H1 (cell line): ENCODE measurements at regions not wholly inside any gene's neighbourhood (a gene's known extent, or its start where the extent isn't known, plus 50 kb on each side); places are given as distances from the start of the nearest gene placed in this dataset.

Experiments
- CTCF ChIA-PET: fragments of 300-600 bp; sonication (Branson Sonifier 250); formaldehyde crosslinking; loops from one replicate; lab custom pipeline; 2021; ENCODE audit not compliant: partially characterized antibody; lab: Charles Lee
- POLR2A ChIA-PET: fragments of 300-600 bp; sonication (Branson Sonifier 250); formaldehyde crosslinking; loops from one replicate; lab custom pipeline; 2021; ENCODE audit warnings: inconsistent platforms; ENCODE audit not compliant: partially characterized antibody; lab: Charles Lee
- DNase-seq, 2 experiments: peaks; one replicate each; pipeline versions ENCODE4 v3.0.0 to v3.0.0-alpha.2; 2010 to 2022; ENCODE audit warnings: low spot score in 2 of 2, low read depth in 1 of 2, mixed read lengths in 1 of 2
- FAIRE-seq: peaks from 2 replicates; lab custom pipeline; 2011; peaks lifted over from hg19 to GRCh38; lab: Jason Lieb, UNC
- H2AFZ ChIP-seq: 2 replicates; pipeline ENCODE4 v1.8.1; 2012; ENCODE audit warnings: low read length, inconsistent platforms
- H2AK5ac ChIP-seq: 2 replicates; pipeline ENCODE4 v1.6.1; 2013; ENCODE audit warnings: low read depth, low read length
- H2BK120ac ChIP-seq: replicated peaks from 2 replicates; pipeline ENCODE3; 2013; ENCODE audit warnings: low read depth, low read length, inconsistent platforms
- H2BK12ac ChIP-seq: 2 replicates; pipeline ENCODE4 v1.6.1; 2013; ENCODE audit warnings: low read depth, low read length
- H2BK15ac ChIP-seq: 2 replicates; pipeline ENCODE4 v1.6.1; 2013; ENCODE audit warnings: low read length
- H2BK20ac ChIP-seq: 2 replicates; pipeline ENCODE4 v1.6.1; 2013; ENCODE audit warnings: low read length
- H2BK5ac ChIP-seq: 2 replicates; pipeline ENCODE4 v1.6.1; 2013; ENCODE audit warnings: low read depth, low read length
- H3K14ac ChIP-seq: 2 replicates; pipeline ENCODE4 v1.6.1; 2013; ENCODE audit warnings: inconsistent platforms; ENCODE audit not compliant: insufficient read length
- H3K18ac ChIP-seq: 2 replicates; pipeline ENCODE4 v1.6.1; 2013; ENCODE audit warnings: low read length; ENCODE audit errors: extremely low read depth
- H3K23ac ChIP-seq: 2 replicates; pipeline ENCODE4 v1.6.1; 2013; ENCODE audit warnings: inconsistent platforms; ENCODE audit not compliant: insufficient read length
- H3K23me2 ChIP-seq: 2 replicates; pipeline ENCODE4 v1.6.1; 2013; ENCODE audit warnings: low read depth, low read length
- H3K27ac ChIP-seq: 2 replicates; pipeline ENCODE4 v1.6.1; 2011; ENCODE audit warnings: low read depth, low read length, inconsistent platforms
- H3K27me3 ChIP-seq, 4 experiments: replicated peaks in 1 of 4; 1 replicate in 1 of 4; 2 replicates in 3 of 4; pipeline versions ENCODE4 v1.6.1 to v1.8.1; 2011 to 2013; ENCODE audit warnings: low read length in 3 of 4, mild to moderate bottlenecking in 3 of 4, inconsistent platforms in 2 of 4, mixed read lengths in 2 of 4, moderate library complexity in 1 of 4; ENCODE audit not compliant: control insufficient read depth in 3 of 4, insufficient read depth in 3 of 4; ENCODE audit errors: extremely low read depth in 1 of 4
- H3K36me3 ChIP-seq, 4 experiments: 2 replicates each; pipeline versions ENCODE4 v1.6.1 to v1.8.1; 2011 to 2013; ENCODE audit warnings: mild to moderate bottlenecking in 4 of 4, low read length in 3 of 4, moderate library complexity in 2 of 4, control low read depth in 1 of 4, inconsistent platforms in 1 of 4; ENCODE audit not compliant: insufficient read depth in 4 of 4, control insufficient read depth in 2 of 4
- H3K4ac ChIP-seq: replicated peaks from 2 replicates; pipeline ENCODE3; 2013; ENCODE audit warnings: low read length, low read depth, mixed read lengths, inconsistent platforms; ENCODE audit not compliant: insufficient read length
- H3K4me1 ChIP-seq, 4 experiments: replicated peaks in 1 of 4; 1 replicate in 1 of 4; 2 replicates in 3 of 4; pipeline versions ENCODE4 v1.6.1 to v1.8.1; 2011 to 2013; ENCODE audit warnings: low read length in 3 of 4, inconsistent platforms in 2 of 4, mixed read lengths in 1 of 4; ENCODE audit not compliant: insufficient read depth in 4 of 4, control insufficient read depth in 3 of 4
- H3K4me2 ChIP-seq, 2 experiments: 2 replicates each; pipeline versions ENCODE4 v1.6.1 to v1.8.1; 2011 to 2013; ENCODE audit warnings: low read depth in 2 of 2, low read length in 2 of 2, control low read depth in 1 of 2, inconsistent platforms in 1 of 2, mild to moderate bottlenecking in 1 of 2; ENCODE audit not compliant: insufficient read depth in 1 of 2
- H3K4me3 ChIP-seq, 4 experiments: fragments of 200-600, 300-600 bp in 1 of 4; sonication (generic), shearing (Covaris generic), sonication (Bioruptor Twin) in 1 of 4; 2 replicates each; pipeline versions ENCODE4 v1.5.1 to v1.8.1; 2011 to 2016; ENCODE audit warnings: low read length in 4 of 4, low read depth in 3 of 4, control low read depth in 2 of 4, inconsistent platforms in 2 of 4, mild to moderate bottlenecking in 2 of 4, mixed read lengths in 1 of 4, moderate library complexity in 1 of 4; ENCODE audit not compliant: insufficient read depth in 2 of 4; ENCODE audit errors: extremely low read depth in 1 of 4
- H3K56ac ChIP-seq: replicated peaks from 2 replicates; pipeline ENCODE3; 2013; ENCODE audit warnings: low read depth, mild to moderate bottlenecking, mixed read lengths, low read length, inconsistent platforms; ENCODE audit not compliant: insufficient read length
- H3K79me1 ChIP-seq: 2 replicates; pipeline ENCODE4 v1.6.1; 2013; ENCODE audit warnings: low read depth, low read length, control low read depth
- H3K79me2 ChIP-seq, 2 experiments: 2 replicates each; pipeline versions ENCODE4 v1.6.1 to v1.8.1; 2012 to 2013; ENCODE audit warnings: low read length in 2 of 2, mild to moderate bottlenecking in 2 of 2, inconsistent platforms in 1 of 2; ENCODE audit not compliant: insufficient read depth in 2 of 2, control insufficient read depth in 1 of 2
- H3K9ac ChIP-seq, 4 experiments: replicated peaks in 1 of 4; 1 replicate in 1 of 4; 2 replicates in 3 of 4; pipeline versions ENCODE4 v1.6.1 to v1.8.1; 2011 to 2013; ENCODE audit warnings: low read depth in 3 of 4, low read length in 3 of 4, control low read depth in 2 of 4, mild to moderate bottlenecking in 2 of 4, moderate library complexity in 2 of 4, inconsistent platforms in 1 of 4; ENCODE audit errors: extremely low read depth in 1 of 4
- H3K9me3 ChIP-seq, 2 experiments: 2 replicates each; pipeline versions ENCODE4 v1.6.1 to v1.8.1; 2012 to 2013; ENCODE audit warnings: mild to moderate bottlenecking in 2 of 2, moderate library complexity in 2 of 2, control low read depth in 1 of 2, inconsistent platforms in 1 of 2, low read depth in 1 of 2, low read length in 1 of 2, mixed read lengths in 1 of 2; ENCODE audit not compliant: insufficient read depth in 2 of 2
- H4K20me1 ChIP-seq, 2 experiments: replicated peaks in 1 of 2; 2 replicates each; pipeline versions ENCODE3 to v1.8.1; 2011 to 2013; ENCODE audit warnings: inconsistent platforms in 2 of 2, low read length in 2 of 2, mild to moderate bottlenecking in 1 of 2; ENCODE audit not compliant: insufficient read depth in 2 of 2, control insufficient read depth in 1 of 2
- H4K5ac ChIP-seq: 2 replicates; pipeline ENCODE4 v1.6.1; 2013; ENCODE audit warnings: low read length, low read depth, mixed read lengths, inconsistent platforms; ENCODE audit not compliant: insufficient read length
- H4K8ac ChIP-seq: 2 replicates; pipeline ENCODE4 v1.8.0; 2013; ENCODE audit warnings: mild to moderate bottlenecking, moderate library complexity, low read length, inconsistent platforms; ENCODE audit not compliant: insufficient read depth; ENCODE audit errors: extremely low read depth
- H4K91ac ChIP-seq: replicated peaks from 2 replicates; pipeline ENCODE3; 2013; ENCODE audit warnings: low read length, mixed read lengths, inconsistent platforms; ENCODE audit not compliant: insufficient read length
- CHD2 ChIP-seq: IDR thresholded peaks from 2 replicates; pipeline ENCODE4 v1.6.1; 2012; ENCODE audit warnings: low read length, improper control_type of control experiment
- CTCF ChIP-seq, 3 experiments: IDR thresholded peaks; 1 replicate in 2 of 3; 2 replicates in 1 of 3; pipeline versions ENCODE4 v1.5.1 to v1.6.1; 2011; ENCODE audit warnings: low read length in 3 of 3, mild to moderate bottlenecking in 3 of 3, inconsistent platforms in 2 of 3, low read depth in 1 of 3, moderate library complexity in 1 of 3; ENCODE audit not compliant: insufficient read depth in 1 of 3; ENCODE audit errors: control extremely low read depth in 1 of 3
- RAD21 ChIP-seq, 2 experiments: IDR thresholded peaks in 1 of 2; conservative IDR thresholded peaks in 1 of 2; 2 replicates each; pipeline ENCODE4 v1.6.1; 2011; ENCODE audit warnings: low read depth in 2 of 2, low read length in 2 of 2, improper control_type of control experiment in 1 of 2, inconsistent platforms in 1 of 2, mild to moderate bottlenecking in 1 of 2, moderate library complexity in 1 of 2
- WGBS, 2 experiments: shearing (Covaris generic) in 1 of 2; methylation state at CpG; one replicate each; pipeline versions ENCODE4 v1.1.6 to v1.1.7; 2013 to 2015; ENCODE audit warnings: low lambda C conversion rate in 2 of 2, mixed read lengths in 2 of 2, inconsistent platforms in 1 of 2, low coverage in 1 of 2, missing lambda C conversion rate in 1 of 2; ENCODE audit not compliant: insufficient replicate concordance in 2 of 2, insufficient coverage in 1 of 2, insufficient read length in 1 of 2; ENCODE audit errors: extremely low coverage in 1 of 2, missing lambda C conversion rate in 1 of 2; 5-methylcytosine and 5-hydroxymethylcytosine counted together

DNA sequence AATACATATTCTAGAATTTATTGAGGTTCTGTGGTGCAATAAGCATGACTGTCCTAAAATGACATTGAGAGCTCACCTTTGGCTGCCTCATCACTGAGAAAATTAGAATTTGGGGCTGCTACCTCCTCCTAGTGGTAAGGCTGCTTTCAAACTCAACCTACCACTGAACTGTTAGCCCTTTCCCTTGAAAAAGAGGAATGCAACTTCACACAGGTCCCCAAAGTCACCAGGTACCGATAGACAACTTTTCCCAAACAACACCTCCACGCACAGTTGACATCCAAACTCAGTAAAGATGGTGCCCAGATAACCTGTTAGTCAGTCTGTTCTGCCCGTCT lies 75.9 kb upstream of the SCIN start:
- Histone ChIP-seq H3K23me2 (no peaks in the 10 kb centered on the region), H3K79me1 (no peaks in the 10 kb centered on the region), H3K4me2 (no peak overlapping the region), H2AFZ (0 out of 2 replicates have a peak overlapping the region, but pooled peaks have one; percentile 14), H3K27me3 (no peaks in the 10 kb centered on the region), H2BK12ac (no peak overlapping the region), H3K18ac (no peak overlapping the region), H3K4me3 (no peak overlapping the region), H4K8ac (no peak overlapping the region), H4K20me1 (no peaks in the 10 kb centered on the region), H2BK15ac (no peak overlapping the region), H4K5ac (no peak overlapping the region), H3K14ac (no peak overlapping the region), H2AK5ac (no peak overlapping the region), H3K4ac (no peak overlapping the region), H3K9me3 (no peaks in the 10 kb centered on the region; a peak in 1 of 4 replicates), H3K56ac (no peak overlapping the region), H3K23ac (no peak overlapping the region), H3K27ac (no peak overlapping the region), H3K79me2 (no peaks in the 10 kb centered on the region), H2BK5ac (no peak overlapping the region), H2BK20ac (no peak overlapping the region), H3K9ac (no peak overlapping the region), H4K91ac (no peak overlapping the region), H3K4me1 (peaks cover 0 to under 1% (median 0%) of the 10 kb centered on the region in 4 experiments; a peak in 1 of 7 replicates), H2BK120ac (no peak overlapping the region), H3K36me3 (no peaks in the 10 kb centered on the region)
- FAIRE-seq (peak; percentile 81), DNase-seq (no peak)
- POLR2A ChIA-PET: no interaction called here
- WGBS, 2 experiments: 91% methylated on average over 3 of the region's 3 CpGs; no CpG with 5 or more reads in 1 of the 2 experiments
- CTCF ChIA-PET: interaction anchor here (0.7 to 4.3 kb wide), 30 partner anchors 10 to 1040 kb away, joined by 3 to 44 read pairs (median 4); a partner anchor contains a TSS
- TF ChIP-seq CTCF (IDR thresholded peaks at IDR 0.05; ENCODE audit: control extremely low read depth in 1 of 3, insufficient read depth in 1 of 3, low read depth in 1 of 3, low read length in 3 of 3) (peak in 2 of 3 experiments; percentile 63 to 69; a peak in 3 of 4 replicates), RAD21 (IDR thresholded peaks at IDR 0.05 in 1 of 2, conservative IDR thresholded peaks at IDR 0.05 in 1 of 2; ENCODE audit: low read depth in 2 of 2, low read length in 2 of 2) (peak; percentile 60 to 61), CHD2 (no peak)
